HL-60 (cell line): ENCODE measurements at regions not wholly inside any gene's neighbourhood (a gene's known extent, or its start where the extent isn't known, plus 50 kb on each side); places are given as distances from the start of the nearest gene placed in this dataset.

Experiments
- DNase-seq, 2 experiments: peaks; one replicate each; pipeline ENCODE4 v3.0.0-alpha.2; 2010 to 2020; ENCODE audit warnings: low read depth in 1 of 2, low spot score in 1 of 2
- H3K27ac ChIP-seq: fragments of 250-450 bp; sonication (Bioruptor Pico); replicated peaks from 2 replicates; pipeline ENCODE4 v1.5.1; 2020; ENCODE audit warnings: mild to moderate bottlenecking, moderate library complexity
- H3K27me3 ChIP-seq: fragments of 250-450 bp; sonication (Bioruptor Pico); 2 replicates; pipeline ENCODE4 v1.5.1; 2021; ENCODE audit warnings: mild to moderate bottlenecking, moderate library complexity; ENCODE audit not compliant: insufficient read depth, poor library complexity, severe bottlenecking
- H3K4me3 ChIP-seq: replicated peaks from 2 replicates; pipeline ENCODE4 v1.5.1; 2011; ENCODE audit warnings: mild to moderate bottlenecking, control low read depth, low read length; ENCODE audit not compliant: insufficient read depth
- CTCF ChIP-seq: IDR thresholded peaks from one replicate; pipeline ENCODE4 v1.5.1; 2011; ENCODE audit warnings: low read length, control low read depth, inconsistent platforms; ENCODE audit not compliant: insufficient read depth
- GABPA ChIP-seq: IDR thresholded peaks from 2 replicates; pipeline ENCODE4 v1.6.1; 2012; ENCODE audit warnings: low read depth
- POLR2AphosphoS5 ChIP-seq: IDR thresholded peaks from 2 replicates; pipeline ENCODE4 v1.6.1; 2012; ENCODE audit warnings: low read depth
- REST ChIP-seq: IDR thresholded peaks from 2 replicates; pipeline ENCODE4 v1.6.1; 2012; ENCODE audit warnings: low read depth; ENCODE audit not compliant: insufficient replicate concordance
- SPI1 ChIP-seq: IDR thresholded peaks from 2 replicates; pipeline ENCODE4 v1.6.1; 2012; ENCODE audit warnings: low read depth, mild to moderate bottlenecking, borderline replicate concordance

- no peak for DNase-seq
- no peak overlapping the region for H3K4me3 ChIP-seq
- H3K27ac ChIP-seq, result no peak overlapping the region
- H3K27me3 ChIP-seq, result no peaks in the 10 kb centered on the region
- no peak for TF ChIP-seq SPI1
- TF ChIP-seq GABPA, result no peak
- TF ChIP-seq POLR2AphosphoS5, result no peak
- no peak for TF ChIP-seq CTCF
- no peak for TF ChIP-seq REST
These were observed 542.5 kb downstream of the TLE1 start for GRCh38 chr9:81146684-81147337.

- no peaks in the 10 kb centered on the region for H3K27me3 ChIP-seq
- TF ChIP-seq REST (no peak), GABPA (no peak), CTCF (no peak), POLR2AphosphoS5 (no peak), SPI1 (no peak)
- H3K27ac ChIP-seq, result no peak overlapping the region
- no peak for DNase-seq
- H3K4me3 ChIP-seq, result no peak overlapping the region
These were observed 543.1 kb downstream of the TLE1 start for GRCh38 chr9:81146241-81146640.

- DNase-seq, result no peak
- TF ChIP-seq GABPA (no peak), CTCF (no peak), POLR2AphosphoS5 (no peak), SPI1 (no peak), REST (no peak)
- H3K27me3 ChIP-seq, result no peaks in the 10 kb centered on the region
- no peak overlapping the region for H3K4me3 ChIP-seq
- no peak overlapping the region for H3K27ac ChIP-seq
These were observed 543.9 kb downstream of the TLE1 start for GRCh38 chr9:81145331-81145963.
